Body of pancreas (tissue), 4 donors: ENCODE measurements at regions not wholly inside any gene's neighbourhood (a gene's known extent, or its start where the extent isn't known, plus 50 kb on each side); places are given as distances from the start of the nearest gene placed in this dataset.
"Not testable (repeated sequence)": the region's sequence is repeated elsewhere in the genome, so short reads cannot be mapped to it uniquely, and the experiment has no call there.

ENCODE experiments used
- ATAC-seq: fragments of 150-250 bp; one replicate; pipeline ENCODE4 v1.9.1; 2016
- DNase-seq, 4 donors: peaks; one replicate each; pipeline ENCODE4 v3.0.0-alpha.2; 2019
- H3K27ac ChIP-seq, 4 donors: fragments of 200-600 bp; sonication (generic); 1 replicate in 3 of 4; 2 replicates in 1 of 4; pipeline versions ENCODE4 v1.5.1 to v1.6.1; 2016 to 2019; ENCODE audit warnings: mild to moderate bottlenecking in 1 of 4, mixed read lengths in 1 of 4, moderate library complexity in 1 of 4
- H3K27me3 ChIP-seq, 2 donors: fragments of 200-600 bp; sonication (generic); one replicate each; pipeline ENCODE4 v1.6.0; 2016; ENCODE audit warnings: mild to moderate bottlenecking in 1 of 2
- H3K36me3 ChIP-seq, 2 donors: fragments of 200-600 bp; sonication (generic); replicated peaks in 1 of 2; 2 replicates each; pipeline ENCODE4 v1.5.1; 2016; ENCODE audit warnings: low read depth in 2 of 2; ENCODE audit not compliant: insufficient read depth in 1 of 2
- H3K4me1 ChIP-seq: fragments of 200-600 bp; sonication (generic); one replicate; pipeline ENCODE4 v1.6.0; 2016
- H3K4me3 ChIP-seq, 2 donors: fragments of 200-600 bp; sonication (generic); 1 replicate in 1 of 2; 2 replicates in 1 of 2; pipeline ENCODE4 v1.5.1; 2016 to 2019
- H3K9me3 ChIP-seq, 3 donors: fragments of 200-600 bp; sonication (generic); 1 replicate in 2 of 3; 2 replicates in 1 of 3; pipeline ENCODE4 v1.5.1; 2016
- CTCF ChIP-seq, 7 experiments: fragments of 450-650 bp in 4 of 7; fragments of 200-600 bp in 3 of 7; sonication (generic) in 3 of 7; IDR thresholded peaks; one replicate each; pipeline ENCODE4 v1.5.1; 2016 to 2019; ENCODE audit warnings: antibody characterized with exemption in 7 of 7
- POLR2A ChIP-seq, 3 donors: fragments of 450-650 bp; IDR thresholded peaks; one replicate each; pipeline ENCODE4 v1.6.1; 2016; ENCODE audit warnings: antibody characterized with exemption in 3 of 3, mild to moderate bottlenecking in 2 of 3
- WGBS, 2 donors: methylation state at CpG; one replicate each; pipeline ENCODE4 v1.1.5; 2017; 5-methylcytosine and 5-hydroxymethylcytosine counted together
- intact Hi-C: fragments of 100-400 bp; cut with DNase I; formaldehyde crosslinking; loops from one replicate; pipeline ENCODE4 v1.15.1; 2023

GRCh38 chr11:39327302-39327701, 2132.2 kb downstream of the LRRC4C start:
- Histone ChIP-seq H3K4me1 (peaks cover 7% of the 10 kb centered on the region), H3K27ac (peak overlapping the region in 2 of 4 donors; percentile 7 to 47), H3K9me3 (no peaks in the 10 kb centered on the region), H3K27me3 (no peaks in the 10 kb centered on the region), H3K4me3 (no peak overlapping the region), H3K36me3 (no peaks in the 10 kb centered on the region)
- 23 to 35% methylated on average over 6 of the region's 6 CpGs for whole genome bisulfite sequencing, 2 donors
- peak; percentile 85 for ATAC-seq
- TF ChIP-seq CTCF (IDR thresholded peaks at IDR 0.05) (no peak), POLR2A (IDR thresholded peaks at IDR 0.05) (no peak)
- DNase-seq, result peak; percentile 23 to 68 (median 60)
- intact Hi-C loops, result no loop called here

GRCh38 chr11:39311888-39312287, 2147.6 kb downstream of the LRRC4C start:
- H3K4me1 ChIP-seq, DNase-seq, H3K36me3 ChIP-seq, H3K9me3 ChIP-seq, ATAC-seq, H3K4me3 ChIP-seq, intact Hi-C loops, H3K27me3 ChIP-seq, H3K27ac ChIP-seq: not testable (repeated sequence)
- 87% methylated on average over 12 of the region's 21 CpGs; no CpG with 5 or more reads in 1 of the 2 donors for WGBS, 2 donors

GRCh38 chr11:39304586-39304985, 2154.9 kb downstream of the LRRC4C start:
- no peaks in the 10 kb centered on the region for H3K4me1 ChIP-seq
- no peaks in the 10 kb centered on the region for H3K27me3 ChIP-seq
- 28 to 31% methylated on average over 1 of the region's 1 CpG for WGBS, 2 donors
- no peak overlapping the region for H3K4me3 ChIP-seq
- no peak for DNase-seq
- H3K27ac ChIP-seq, result no peak overlapping the region
- H3K36me3 ChIP-seq, result no peaks in the 10 kb centered on the region
- H3K9me3 ChIP-seq, result no peaks in the 10 kb centered on the region
- intact Hi-C loops, result no loop called here
- TF ChIP-seq CTCF (IDR thresholded peaks at IDR 0.05) (no peak), POLR2A (IDR thresholded peaks at IDR 0.05) (no peak)
- no peak for ATAC-seq

GRCh38 chr11:39294648-39295047, 2164.8 kb downstream of the LRRC4C start:
- H3K4me1 ChIP-seq, result no peaks in the 10 kb centered on the region
- no peaks in the 10 kb centered on the region for H3K9me3 ChIP-seq
- DNase-seq (no peak), ATAC-seq (no peak)
- 70 to 74% methylated on average over 1 of the region's 1 CpG for WGBS, 2 donors
- TF ChIP-seq CTCF (IDR thresholded peaks at IDR 0.05), result no peak
- no peak for TF ChIP-seq POLR2A (IDR thresholded peaks at IDR 0.05)
- H3K36me3 ChIP-seq, result no peaks in the 10 kb centered on the region
- H3K27ac ChIP-seq, result no peak overlapping the region
- H3K4me3 ChIP-seq, result no peak overlapping the region
- no peaks in the 10 kb centered on the region for H3K27me3 ChIP-seq
- intact Hi-C loops, result no loop called here

- intact Hi-C loops, result no loop called here
- H3K27me3 ChIP-seq, result no peaks in the 10 kb centered on the region
- DNase-seq, result no peak
- no peaks in the 10 kb centered on the region for H3K9me3 ChIP-seq
- no peak for ATAC-seq
- H3K36me3 ChIP-seq, result no peaks in the 10 kb centered on the region
- H3K4me1 ChIP-seq, result no peaks in the 10 kb centered on the region
- H3K4me3 ChIP-seq, result no peak overlapping the region
- no peak overlapping the region for H3K27ac ChIP-seq
- TF ChIP-seq POLR2A (IDR thresholded peaks at IDR 0.05) (no peak), CTCF (IDR thresholded peaks at IDR 0.05) (no peak)
- WGBS, 2 donors, result 45 to 46% methylated on average over 4 of the region's 4 CpGs
Observed at GRCh38 chr11:39288011-39288410, 2171.4 kb downstream of the LRRC4C start.
